ENCODE measurements at regions not wholly inside any gene's neighbourhood (a gene's known extent, or its start where the extent isn't known, plus 50 kb on each side); places are given as distances from the start of the nearest gene placed in this dataset.

GRCh38 chr16:6106061-6106460, 1008.5 kb upstream of the EEF2KMT start:
- DNase-seq (ENCODE audit: low read depth in 3 of 3, low spot score in 1 of 3) = no peak

DNA sequence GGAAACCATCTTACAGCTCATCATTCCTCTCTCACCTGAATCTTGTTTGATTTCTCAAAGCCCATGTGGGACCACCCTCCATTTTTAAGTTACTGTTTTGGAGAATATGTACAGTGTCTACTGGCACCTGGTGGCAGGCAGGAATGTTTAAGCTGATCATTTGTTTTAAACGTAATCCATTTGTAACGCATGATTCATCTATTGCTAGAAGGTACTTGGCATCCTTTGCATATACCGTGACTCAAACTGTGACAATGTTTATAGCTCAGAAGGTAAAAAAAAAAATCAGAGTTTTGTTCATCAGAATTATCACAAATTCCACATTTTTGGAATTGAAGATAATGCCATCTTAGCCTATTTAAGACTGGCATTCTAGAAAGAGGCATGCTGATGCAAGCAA, 1007.5 kb upstream of the EEF2KMT start:
- no peak for DNase-seq (ENCODE audit: low read depth in 3 of 3, low spot score in 1 of 3)

DNA sequence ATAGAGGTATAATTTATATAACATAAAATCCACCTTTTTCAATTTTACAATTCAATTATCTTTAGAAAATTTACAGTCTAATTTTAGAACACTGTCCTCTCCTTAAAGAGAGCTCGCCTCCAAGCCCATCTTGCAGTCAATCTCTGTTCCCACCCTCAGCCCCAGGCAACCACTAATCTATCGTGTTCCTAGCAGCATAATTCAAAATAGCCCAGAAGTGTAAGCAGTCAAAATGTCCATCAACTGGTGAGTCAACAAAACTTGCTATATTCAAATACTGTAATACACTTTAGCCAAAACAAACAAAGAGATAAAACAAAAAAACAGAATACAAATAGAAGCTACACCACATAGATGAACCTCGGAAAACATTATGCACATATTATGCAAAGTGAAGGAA, 1006.8 kb upstream of the EEF2KMT start:
- no peak for DNase-seq (ENCODE audit: low read depth in 3 of 3, low spot score in 1 of 3)

DNA sequence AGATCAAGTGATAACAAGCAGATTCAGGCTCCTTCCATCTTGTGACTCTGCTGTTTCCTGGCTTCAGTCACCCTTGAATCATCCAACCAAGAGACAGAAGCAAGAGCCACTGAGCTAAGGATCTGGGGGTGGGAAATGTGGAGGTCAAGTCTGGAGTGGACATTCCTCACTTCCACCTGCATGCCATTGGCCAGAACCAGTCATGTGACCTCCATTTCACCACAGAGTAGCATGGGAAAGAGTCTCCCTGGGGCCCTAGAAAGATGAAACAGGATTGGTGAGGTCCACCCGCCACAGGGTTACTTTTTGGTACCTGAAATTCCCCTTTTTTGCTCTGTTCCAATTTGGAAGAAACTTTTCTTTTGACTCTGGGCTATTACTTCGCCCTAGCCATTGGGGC, 1006.0 kb upstream of the EEF2KMT start:
- DNase-seq (ENCODE audit: low read depth in 3 of 3, low spot score in 1 of 3) = no peak

DNA sequence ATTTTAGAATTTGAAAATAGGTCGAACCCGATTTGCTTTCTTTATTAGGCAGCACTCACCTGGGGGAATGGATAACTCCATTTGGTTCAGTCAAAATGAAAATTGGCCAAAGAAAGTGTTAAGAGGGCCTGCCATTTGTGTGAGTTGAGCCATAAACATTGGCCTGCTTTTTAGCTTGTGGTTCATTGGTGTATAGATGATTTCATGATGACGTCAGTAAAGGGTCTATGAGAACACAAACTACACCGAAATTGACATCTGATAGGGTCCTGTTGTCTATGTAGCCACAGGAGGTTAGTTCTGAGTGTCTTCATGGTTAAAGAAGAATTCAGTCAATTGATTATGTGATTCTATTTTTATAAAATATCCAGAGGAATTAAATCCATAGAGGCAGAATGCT, 1001.5 kb upstream of the EEF2KMT start:
- no peak for DNase-seq (ENCODE audit: low read depth in 3 of 3, low spot score in 1 of 3)

DNA sequence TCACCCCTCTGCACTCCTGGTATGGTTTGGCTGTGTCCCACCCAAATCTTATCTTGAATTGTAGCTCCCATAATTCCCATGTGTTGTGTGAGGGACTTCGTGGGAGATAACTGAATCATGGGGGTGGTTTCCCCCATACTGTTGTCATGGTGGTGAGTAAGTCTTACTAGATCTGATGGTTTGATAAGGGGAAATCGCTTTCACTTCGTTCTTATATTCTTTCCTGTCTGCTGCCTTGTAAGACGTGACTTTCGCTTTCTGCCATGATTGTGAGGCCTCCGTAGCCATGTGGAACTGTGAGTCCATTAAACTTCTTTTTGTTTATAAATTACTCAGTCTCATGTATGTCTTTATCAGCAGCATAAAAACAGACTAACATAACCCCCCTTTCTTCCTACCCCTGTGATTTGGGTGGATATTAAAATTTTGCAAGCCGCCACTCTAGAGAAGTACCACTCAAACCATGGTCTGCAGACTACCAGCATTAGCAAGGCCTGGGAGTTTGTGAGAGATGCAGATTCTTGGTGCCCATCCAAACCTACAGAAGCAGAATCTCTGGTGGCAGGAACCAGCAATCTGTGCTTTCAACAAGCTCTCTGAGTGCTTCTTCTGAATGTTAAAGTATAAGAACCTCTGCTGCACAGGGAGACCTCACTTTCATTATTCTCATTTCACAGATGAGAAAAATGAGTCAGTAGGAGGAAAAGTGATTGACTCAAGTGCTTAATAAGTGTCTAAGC, 999.5 kb upstream of the EEF2KMT start:
- DNase-seq (ENCODE audit: low read depth in 3 of 3, low spot score in 1 of 3) = no peak

GRCh38 chr16:6095414-6095813, 997.8 kb upstream of the EEF2KMT start:
- no peak for DNase-seq (ENCODE audit: low read depth in 3 of 3, low spot score in 1 of 3)

GRCh38 chr16:6091021-6091420, 993.4 kb upstream of the EEF2KMT start:
- DNase-seq (ENCODE audit: low read depth in 3 of 3, low spot score in 1 of 3) = no peak

GRCh38 chr16:6081320-6081976, 983.9 kb upstream of the EEF2KMT start:
- DNase-seq (ENCODE audit: low read depth in 3 of 3, low spot score in 1 of 3) = no peak

GRCh38 chr16:6076631-6077030, 979.0 kb upstream of the EEF2KMT start:
- DNase-seq (ENCODE audit: low read depth in 3 of 3, low spot score in 1 of 3) = no peak

- no peak for DNase-seq (ENCODE audit: low read depth in 3 of 3, low spot score in 1 of 3)
Measured at GRCh38 chr16:6068063-6068462, 970.5 kb upstream of the EEF2KMT start.

DNA sequence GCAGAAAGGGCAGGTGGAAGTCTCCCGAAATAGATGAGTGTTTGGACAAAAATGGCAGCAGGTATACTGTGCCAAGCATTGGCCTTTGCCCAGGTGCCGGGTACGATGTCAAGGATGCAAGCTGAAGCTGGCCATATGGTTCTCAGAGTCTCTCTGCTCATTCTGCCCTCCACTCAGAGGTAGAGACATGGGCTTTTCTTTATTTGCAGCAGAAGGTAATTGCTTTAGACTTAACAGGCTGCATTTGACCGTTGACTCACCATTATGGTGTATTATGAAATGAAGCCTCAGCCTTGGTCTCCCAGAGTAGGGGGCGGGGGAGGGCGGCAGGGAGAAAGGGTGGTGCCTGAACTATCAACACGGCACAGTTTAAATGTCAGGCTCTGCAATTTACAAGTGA, 969.1 kb upstream of the EEF2KMT start:
- no peak for DNase-seq (ENCODE audit: low read depth in 3 of 3, low spot score in 1 of 3)

- no peak for DNase-seq (ENCODE audit: low read depth in 3 of 3, low spot score in 1 of 3)
Measured at GRCh38 chr16:6063526-6063925, 965.9 kb upstream of the EEF2KMT start.

DNA sequence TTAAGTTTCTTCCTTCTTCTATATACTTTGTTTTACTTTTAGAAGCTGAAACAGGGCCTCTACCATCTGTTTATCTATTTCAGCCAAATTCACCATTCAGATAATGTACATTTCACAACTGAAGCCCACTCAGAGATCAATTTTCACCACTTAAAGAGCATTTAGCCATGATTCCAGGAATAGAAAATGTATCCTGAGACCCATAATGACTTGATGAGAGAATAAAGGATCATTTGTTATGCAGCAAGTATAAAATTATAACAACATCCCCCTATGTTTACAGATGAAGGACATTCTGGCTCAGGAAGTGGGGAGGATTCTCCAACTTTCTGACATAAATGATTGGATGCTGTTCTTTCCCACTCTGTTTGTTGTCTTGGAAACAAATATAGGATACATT, 962.1 kb upstream of the EEF2KMT start:
- DNase-seq (ENCODE audit: low read depth in 3 of 3, low spot score in 1 of 3) = no peak

DNA sequence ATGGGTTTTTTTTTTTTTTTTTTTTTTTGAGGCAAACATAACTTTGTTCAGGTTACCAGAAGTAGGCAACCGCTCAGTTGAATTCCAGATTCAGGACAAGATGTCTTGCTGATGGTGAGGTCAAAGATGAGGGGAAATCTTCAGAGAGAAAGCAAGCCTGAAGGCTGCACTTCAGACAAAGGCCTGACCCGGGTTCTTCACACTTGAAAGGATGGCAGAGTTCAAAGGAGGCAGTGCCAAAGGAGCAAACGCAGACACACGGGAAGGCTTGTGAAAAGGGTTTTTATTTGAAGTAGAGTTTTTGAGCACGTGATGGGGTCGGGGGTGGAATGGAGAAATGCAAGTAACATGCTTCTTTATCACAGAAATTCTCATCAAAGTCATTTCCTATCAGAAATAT, 960.2 kb upstream of the EEF2KMT start:
- DNase-seq (ENCODE audit: low read depth in 3 of 3, low spot score in 1 of 3) = no peak

DNA sequence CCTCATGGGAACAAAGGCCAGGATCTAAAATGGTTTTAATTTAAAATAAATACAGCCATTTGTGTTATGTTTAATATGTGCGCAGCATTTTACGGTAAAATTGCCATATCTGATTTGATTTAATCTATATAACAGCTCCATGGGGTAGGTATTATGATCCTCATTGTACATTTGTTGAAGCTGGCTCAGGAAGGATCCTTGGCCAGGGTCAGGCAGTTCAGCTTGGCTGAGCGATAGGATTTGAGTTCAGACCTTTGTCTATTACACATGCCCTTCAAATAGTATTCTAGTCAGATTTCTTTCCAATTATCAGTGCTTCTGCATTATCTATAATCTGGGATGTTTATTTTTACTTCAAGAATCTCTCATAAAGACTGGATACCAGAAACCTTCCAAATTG, 950.4 kb upstream of the EEF2KMT start:
- no peak for DNase-seq (ENCODE audit: low read depth in 3 of 3, low spot score in 1 of 3)

- no peak for DNase-seq (ENCODE audit: low read depth in 3 of 3, low spot score in 1 of 3)
Measured at GRCh38 chr16:6047325-6047724, 949.7 kb upstream of the EEF2KMT start.

DNA sequence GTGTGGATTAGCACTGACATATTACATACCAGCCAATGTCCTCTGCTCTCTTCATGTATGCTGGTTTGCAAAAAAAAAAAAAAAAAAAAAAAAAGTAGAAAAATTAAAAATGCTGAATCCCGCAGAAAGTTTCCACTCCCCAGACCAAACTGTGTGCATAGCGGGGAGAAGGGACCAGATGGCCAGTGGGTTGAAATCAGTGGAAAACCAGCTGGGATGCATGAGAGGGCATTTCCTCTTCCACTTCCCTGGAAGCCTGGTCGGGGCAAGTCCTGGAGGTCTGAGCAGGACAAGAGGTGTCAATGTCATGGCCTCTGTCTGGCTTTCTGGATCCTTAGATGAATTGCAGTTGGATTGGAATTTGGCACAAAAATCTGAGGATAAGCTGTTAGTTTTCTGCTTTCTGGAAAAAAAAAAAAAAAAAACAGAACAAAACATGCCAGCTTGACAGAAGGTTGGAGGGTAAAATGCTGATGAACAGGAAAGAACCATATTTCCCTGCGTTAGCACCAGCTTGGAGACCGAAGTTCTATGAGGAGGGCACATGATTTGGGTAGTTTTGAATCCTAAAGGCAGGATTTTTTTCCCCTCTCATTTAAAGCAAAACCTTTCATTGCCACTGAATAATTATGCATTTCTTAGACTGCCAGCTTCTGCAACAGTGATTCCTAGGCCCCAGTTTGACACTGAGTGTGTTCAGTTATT, 941.5 kb upstream of the EEF2KMT start:
- DNase-seq (ENCODE audit: low read depth in 3 of 3, low spot score in 1 of 3) = no peak

DNA sequence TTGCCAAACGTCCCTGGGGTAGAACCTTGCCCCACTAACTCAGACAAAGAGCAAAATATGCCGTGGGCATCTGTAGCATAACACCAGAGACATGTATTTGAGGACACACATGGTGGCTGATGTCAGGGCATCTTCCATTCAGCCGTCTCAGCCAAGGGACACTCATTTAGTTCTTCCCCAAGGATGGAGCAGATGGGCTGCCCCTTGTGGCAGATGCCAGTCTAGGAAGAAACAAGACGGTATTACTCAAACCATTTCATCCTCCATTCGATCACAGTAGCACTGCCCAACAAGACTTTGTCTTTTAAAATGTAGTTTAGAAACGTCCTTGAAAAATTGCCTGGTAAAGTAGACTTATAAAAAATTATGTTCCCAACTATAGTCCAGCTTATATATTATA, 937.6 kb upstream of the EEF2KMT start:
- DNase-seq (ENCODE audit: low read depth in 3 of 3, low spot score in 1 of 3) = no peak

- no peak for DNase-seq (ENCODE audit: low read depth in 3 of 3, low spot score in 1 of 3)
Measured at GRCh38 chr16:6034511-6034910, 936.9 kb upstream of the EEF2KMT start.

DNA sequence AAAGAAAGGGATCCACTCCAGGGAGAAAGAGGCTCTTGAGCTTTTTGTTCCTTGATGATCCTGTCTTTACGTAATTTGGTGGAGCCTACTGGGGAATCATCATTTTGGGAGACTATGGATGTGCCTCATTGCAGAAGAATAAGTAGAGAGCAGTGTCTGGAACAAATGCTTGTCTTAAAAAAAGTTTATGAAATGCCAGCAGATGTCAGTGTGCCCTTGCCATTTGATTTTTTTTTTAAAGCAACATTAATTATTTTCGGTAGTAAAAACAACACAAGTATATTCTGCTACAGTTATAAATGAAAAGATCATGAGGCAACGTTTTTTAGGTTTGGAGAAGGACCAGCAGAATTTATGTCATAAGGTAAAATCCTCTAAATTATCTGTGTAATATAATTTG, 934.8 kb upstream of the EEF2KMT start:
- DNase-seq (ENCODE audit: low read depth in 3 of 3, low spot score in 1 of 3) = no peak

GRCh38 chr16:6031567-6031966, 934.0 kb upstream of the EEF2KMT start:
- no peak for DNase-seq (ENCODE audit: low read depth in 3 of 3, low spot score in 1 of 3)
